Cerebellar cortex (tissue), 1 donor: ENCODE measurements at regions not wholly inside any gene's neighbourhood (a gene's known extent, or its start where the extent isn't known, plus 50 kb on each side); places are given as distances from the start of the nearest gene placed in this dataset.

Source experiments
- DNase-seq: peaks from one replicate; pipeline ENCODE4 v3.0.0-alpha.2; 2015; ENCODE audit warnings: low spot score

- no peak for DNase-seq
These were observed 134.8 kb upstream of the NAMPT start for GRCh38 chr7:106419455-106420182.

- no peak for DNase-seq
These were observed 133.7 kb upstream of the NAMPT start for GRCh38 chr7:106418526-106418925.

GRCh38 chr7:106418094-106418493 lies 133.3 kb upstream of the NAMPT start:
- DNase-seq, result no peak

- no peak for DNase-seq
These were observed 132.6 kb upstream of the NAMPT start for GRCh38 chr7:106417273-106417902.

- no peak for DNase-seq
These were observed 131.6 kb upstream of the NAMPT start for GRCh38 chr7:106416430-106416829.

GRCh38 chr7:106415433-106415832 lies 130.7 kb upstream of the NAMPT start:
- no peak for DNase-seq

- no peak for DNase-seq
These were observed 128.7 kb upstream of the NAMPT start for GRCh38 chr7:106413446-106413845.

- no peak for DNase-seq
These were observed 120.9 kb upstream of the NAMPT start for GRCh38 chr7:106405697-106406141.

- DNase-seq, result no peak
These were observed 118.1 kb upstream of the NAMPT start for GRCh38 chr7:106402898-106403297.

- no peak for DNase-seq
These were observed 116.1 kb upstream of the NAMPT start for GRCh38 chr7:106400923-106401322.

GRCh38 chr7:106398786-106399185 lies 114.0 kb upstream of the NAMPT start:
- DNase-seq, result no peak

GRCh38 chr7:106397994-106398393 lies 113.2 kb upstream of the NAMPT start:
- no peak for DNase-seq

GRCh38 chr7:106394526-106394925 lies 109.7 kb upstream of the NAMPT start:
- no peak for DNase-seq

GRCh38 chr7:106393564-106394251 lies 108.9 kb upstream of the NAMPT start:
- no peak for DNase-seq

GRCh38 chr7:106392590-106392989 lies 107.8 kb upstream of the NAMPT start:
- no peak for DNase-seq

- DNase-seq, result no peak
These were observed 107.4 kb upstream of the NAMPT start for GRCh38 chr7:106392144-106392543.

GRCh38 chr7:106386958-106387357 lies 102.2 kb upstream of the NAMPT start:
- DNase-seq, result no peak

GRCh38 chr7:106384373-106384772 lies 99.6 kb upstream of the NAMPT start:
- DNase-seq, result no peak

GRCh38 chr7:106382929-106383328 lies 98.1 kb upstream of the NAMPT start:
- DNase-seq, result no peak

GRCh38 chr7:106382129-106382528 lies 97.3 kb upstream of the NAMPT start:
- no peak for DNase-seq

GRCh38 chr7:106381252-106381651 lies 96.5 kb upstream of the NAMPT start:
- no peak for DNase-seq

GRCh38 chr7:106377847-106378361 lies 93.1 kb upstream of the NAMPT start:
- no peak for DNase-seq
